ENCODE measurements at regions not wholly inside any gene's neighbourhood (a gene's known extent, or its start where the extent isn't known, plus 50 kb on each side); places are given as distances from the start of the nearest gene placed in this dataset.

- Histone ChIP-seq H3K4me3 (ENCODE audit: low read depth, low read length) (no peak overlapping the region), H3K4me1 (ENCODE audit: control insufficient read depth, insufficient read depth, low read length) (peaks cover 4% of the 10 kb centered on the region; the same call in 1 of the 2 replicates), H3K27me3 (ENCODE audit: control insufficient read depth, insufficient read depth, low read length) (no peaks in the 10 kb centered on the region), H3K9me3 (ENCODE audit: control insufficient read depth, insufficient read depth, low read depth, low read length) (no peaks in the 10 kb centered on the region), H3K9ac (ENCODE audit: low read length) (no peak overlapping the region), H3K36me3 (ENCODE audit: control insufficient read depth, insufficient read depth, low read length) (no peaks in the 10 kb centered on the region), H3K27ac (ENCODE audit: low read depth, low read length) (no peak overlapping the region)
These were observed 70.0 kb upstream of the KLF13 start for GRCh38 chr15:31256378-31257265.

- Histone ChIP-seq H3K4me1 (ENCODE audit: control insufficient read depth, insufficient read depth, low read length) (peaks cover 4% of the 10 kb centered on the region; the same call in 1 of the 2 replicates), H3K9me3 (ENCODE audit: control insufficient read depth, insufficient read depth, low read depth, low read length) (no peaks in the 10 kb centered on the region), H3K27me3 (ENCODE audit: control insufficient read depth, insufficient read depth, low read length) (no peaks in the 10 kb centered on the region), H3K36me3 (ENCODE audit: control insufficient read depth, insufficient read depth, low read length) (no peaks in the 10 kb centered on the region), H3K9ac (ENCODE audit: low read length) (no peak overlapping the region), H3K27ac (ENCODE audit: low read depth, low read length) (no peak overlapping the region), H3K4me3 (ENCODE audit: low read depth, low read length) (no peak overlapping the region)
These were observed 69.3 kb upstream of the KLF13 start for GRCh38 chr15:31257286-31257685.

GRCh38 chr15:31258260-31258659 lies 68.4 kb upstream of the KLF13 start:
- no peak overlapping the region for H3K4me3 ChIP-seq (ENCODE audit: low read depth, low read length)
- H3K9ac ChIP-seq (ENCODE audit: low read length) = no peak overlapping the region
- H3K4me1 ChIP-seq (ENCODE audit: control insufficient read depth, insufficient read depth, low read length) = peaks cover 4% of the 10 kb centered on the region; the same call in 1 of the 2 replicates
- no peaks in the 10 kb centered on the region for H3K36me3 ChIP-seq (ENCODE audit: control insufficient read depth, insufficient read depth, low read length)
- no peaks in the 10 kb centered on the region for H3K27me3 ChIP-seq (ENCODE audit: control insufficient read depth, insufficient read depth, low read length)
- no peak overlapping the region for H3K27ac ChIP-seq (ENCODE audit: low read depth, low read length)
- no peaks in the 10 kb centered on the region for H3K9me3 ChIP-seq (ENCODE audit: control insufficient read depth, insufficient read depth, low read depth, low read length)

GRCh38 chr15:31259562-31260252 lies 66.9 kb upstream of the KLF13 start:
- H3K27ac ChIP-seq (ENCODE audit: low read depth, low read length) = no peak overlapping the region
- H3K36me3 ChIP-seq (ENCODE audit: control insufficient read depth, insufficient read depth, low read length) = no peaks in the 10 kb centered on the region
- no peak overlapping the region for H3K9ac ChIP-seq (ENCODE audit: low read length)
- no peaks in the 10 kb centered on the region for H3K9me3 ChIP-seq (ENCODE audit: control insufficient read depth, insufficient read depth, low read depth, low read length)
- peaks cover 4% of the 10 kb centered on the region; the same call in 1 of the 2 replicates for H3K4me1 ChIP-seq (ENCODE audit: control insufficient read depth, insufficient read depth, low read length)
- H3K4me3 ChIP-seq (ENCODE audit: low read depth, low read length) = no peak overlapping the region
- H3K27me3 ChIP-seq (ENCODE audit: control insufficient read depth, insufficient read depth, low read length) = no peaks in the 10 kb centered on the region

GRCh38 chr15:31260646-31261265 lies 65.9 kb upstream of the KLF13 start:
- peaks cover 12% of the 10 kb centered on the region for H3K4me1 ChIP-seq (ENCODE audit: control insufficient read depth, insufficient read depth, low read length)
- no peaks in the 10 kb centered on the region for H3K9me3 ChIP-seq (ENCODE audit: control insufficient read depth, insufficient read depth, low read depth, low read length)
- no peaks in the 10 kb centered on the region for H3K27me3 ChIP-seq (ENCODE audit: control insufficient read depth, insufficient read depth, low read length)
- H3K9ac ChIP-seq (ENCODE audit: low read length) = no peak overlapping the region
- no peak overlapping the region for H3K4me3 ChIP-seq (ENCODE audit: low read depth, low read length)
- H3K36me3 ChIP-seq (ENCODE audit: control insufficient read depth, insufficient read depth, low read length) = no peaks in the 10 kb centered on the region
- no peak overlapping the region for H3K27ac ChIP-seq (ENCODE audit: low read depth, low read length)

- Histone ChIP-seq H3K27ac (ENCODE audit: low read depth, low read length) (no peak overlapping the region), H3K4me3 (ENCODE audit: low read depth, low read length) (no peak overlapping the region), H3K9ac (ENCODE audit: low read length) (no peak overlapping the region), H3K9me3 (ENCODE audit: control insufficient read depth, insufficient read depth, low read depth, low read length) (no peaks in the 10 kb centered on the region), H3K4me1 (ENCODE audit: control insufficient read depth, insufficient read depth, low read length) (peaks cover 16% of the 10 kb centered on the region), H3K36me3 (ENCODE audit: control insufficient read depth, insufficient read depth, low read length) (no peaks in the 10 kb centered on the region), H3K27me3 (ENCODE audit: control insufficient read depth, insufficient read depth, low read length) (no peaks in the 10 kb centered on the region)
These were observed 65.1 kb upstream of the KLF13 start for GRCh38 chr15:31261266-31262142.

- Histone ChIP-seq H3K4me3 (ENCODE audit: low read depth, low read length) (no peak overlapping the region), H3K4me1 (ENCODE audit: control insufficient read depth, insufficient read depth, low read length) (peaks cover 14% of the 10 kb centered on the region), H3K9ac (ENCODE audit: low read length) (no peak overlapping the region), H3K36me3 (ENCODE audit: control insufficient read depth, insufficient read depth, low read length) (no peaks in the 10 kb centered on the region), H3K27ac (ENCODE audit: low read depth, low read length) (no peak overlapping the region), H3K27me3 (ENCODE audit: control insufficient read depth, insufficient read depth, low read length) (no peaks in the 10 kb centered on the region), H3K9me3 (ENCODE audit: control insufficient read depth, insufficient read depth, low read depth, low read length) (no peaks in the 10 kb centered on the region)
These were observed 64.5 kb upstream of the KLF13 start for GRCh38 chr15:31262143-31262530.

GRCh38 chr15:31262901-31263671 lies 63.5 kb upstream of the KLF13 start:
- Histone ChIP-seq H3K4me3 (ENCODE audit: low read depth, low read length) (no peak overlapping the region), H3K36me3 (ENCODE audit: control insufficient read depth, insufficient read depth, low read length) (no peaks in the 10 kb centered on the region), H3K27ac (ENCODE audit: low read depth, low read length) (no peak overlapping the region), H3K4me1 (ENCODE audit: control insufficient read depth, insufficient read depth, low read length) (peaks cover 14% of the 10 kb centered on the region), H3K9me3 (ENCODE audit: control insufficient read depth, insufficient read depth, low read depth, low read length) (no peaks in the 10 kb centered on the region), H3K27me3 (ENCODE audit: control insufficient read depth, insufficient read depth, low read length) (no peaks in the 10 kb centered on the region), H3K9ac (ENCODE audit: low read length) (no peak overlapping the region)

GRCh38 chr15:31263751-31264558 lies 62.7 kb upstream of the KLF13 start:
- no peak overlapping the region for H3K27ac ChIP-seq (ENCODE audit: low read depth, low read length)

More at GRCh38 chr15:31263751-31264558, 62.7 kb upstream of the KLF13 start:
- Histone ChIP-seq H3K9ac (ENCODE audit: low read length) (no peak overlapping the region), H3K36me3 (ENCODE audit: control insufficient read depth, insufficient read depth, low read length) (no peaks in the 10 kb centered on the region), H3K4me1 (ENCODE audit: control insufficient read depth, insufficient read depth, low read length) (peaks cover 14% of the 10 kb centered on the region), H3K9me3 (ENCODE audit: control insufficient read depth, insufficient read depth, low read depth, low read length) (no peaks in the 10 kb centered on the region), H3K4me3 (ENCODE audit: low read depth, low read length) (no peak overlapping the region), H3K27me3 (ENCODE audit: control insufficient read depth, insufficient read depth, low read length) (no peaks in the 10 kb centered on the region)

Measured in HUES6 (cell line).